Stimulated activated CD4-positive, alpha-beta T cell treated with anti-CD3 and anti-CD28 coated beads, Interleukin-1b, Interleukin-23, amount 100 ng/mL, for 48 hours (primary cell): ENCODE measurements at regions not wholly inside any gene's neighbourhood (a gene's known extent, or its start where the extent isn't known, plus 50 kb on each side); places are given as distances from the start of the nearest gene placed in this dataset.
"Not testable (repeated sequence)": the region's sequence is repeated elsewhere in the genome, so short reads cannot be mapped to it uniquely, and the experiment has no call there.

ENCODE experiments used
- DNase-seq: peaks from one replicate; pipeline ENCODE4 v3.0.0-alpha.2; 2020

- no peak for DNase-seq
Observed at GRCh38 chr17:53765609-53766008, 57.1 kb upstream of the KIF2B start.

GRCh38 chr17:53765129-53765528 lies 57.6 kb upstream of the KIF2B start:
- no peak for DNase-seq

GRCh38 chr17:53757559-53757958 lies 65.2 kb upstream of the KIF2B start:
- no peak for DNase-seq

- not testable (repeated sequence) for DNase-seq
Observed at GRCh38 chr17:53757116-53757515, 65.6 kb upstream of the KIF2B start.

- DNase-seq = no peak
Observed at GRCh38 chr17:53749178-53749577, 73.5 kb upstream of the KIF2B start.

GRCh38 chr17:53748159-53748820 lies 74.4 kb upstream of the KIF2B start:
- not testable (repeated sequence) for DNase-seq

- DNase-seq = no peak
Observed at GRCh38 chr17:53740312-53740711, 82.4 kb upstream of the KIF2B start.

GRCh38 chr17:53736516-53737240 lies 86.0 kb upstream of the KIF2B start:
- no peak for DNase-seq

- DNase-seq = no peak
Observed at GRCh38 chr17:53724726-53725125, 98.0 kb upstream of the KIF2B start.

GRCh38 chr17:53722407-53722806 lies 100.3 kb upstream of the KIF2B start:
- DNase-seq = no peak

- DNase-seq = no peak
Observed at GRCh38 chr17:53721101-53721500, 101.6 kb upstream of the KIF2B start.

GRCh38 chr17:53719229-53719628 lies 103.5 kb upstream of the KIF2B start:
- DNase-seq = no peak

- DNase-seq = no peak
Observed at GRCh38 chr17:53707566-53707965, 115.2 kb upstream of the KIF2B start.

- no peak for DNase-seq
Observed at GRCh38 chr17:53696286-53696685, 126.4 kb upstream of the KIF2B start.

GRCh38 chr17:53687324-53687723 lies 135.4 kb upstream of the KIF2B start:
- DNase-seq = no peak

GRCh38 chr17:53680745-53681144 lies 142.0 kb upstream of the KIF2B start:
- no peak for DNase-seq

GRCh38 chr17:53668854-53669253 lies 153.9 kb upstream of the KIF2B start:
- no peak for DNase-seq

- DNase-seq = no peak
Observed at GRCh38 chr17:53662608-53663007, 160.1 kb upstream of the KIF2B start.

- DNase-seq = no peak
Observed at GRCh38 chr17:53659181-53659580, 163.5 kb upstream of the KIF2B start.

GRCh38 chr17:53655591-53655990 lies 167.1 kb upstream of the KIF2B start:
- no peak for DNase-seq

- DNase-seq = no peak
Observed at GRCh38 chr17:53649201-53649600, 173.5 kb upstream of the KIF2B start.

GRCh38 chr17:53646835-53647234 lies 175.9 kb upstream of the KIF2B start:
- DNase-seq = no peak

- no peak for DNase-seq
Observed at GRCh38 chr17:53640808-53641207, 181.9 kb upstream of the KIF2B start.

GRCh38 chr17:53635444-53635843 lies 187.3 kb upstream of the KIF2B start:
- DNase-seq = no peak

- DNase-seq = no peak
Observed at GRCh38 chr17:53633856-53634255, 188.9 kb upstream of the KIF2B start.
